ENCODE measurements at regions not wholly inside any gene's neighbourhood (a gene's known extent, or its start where the extent isn't known, plus 50 kb on each side); places are given as distances from the start of the nearest gene placed in this dataset.
A peak's percentile ranks its signal among the peaks of the same experiment; 100 is the strongest.

- Histone ChIP-seq H3K27me3 (ENCODE audit: control insufficient read depth, insufficient read depth, low read length) (no peaks in the 10 kb centered on the region), H3K27ac (ENCODE audit: low read depth in 2 of 2, low read length in 2 of 2) (no peak overlapping the region), H3K9ac (ENCODE audit: low read length in 3 of 3) (no peak overlapping the region), H3K9me3 (ENCODE audit: control insufficient read depth in 2 of 3, insufficient read depth in 1 of 3, low read length in 3 of 3) (no peaks in the 10 kb centered on the region), H3K36me3 (ENCODE audit: control insufficient read depth in 2 of 3, insufficient read depth in 3 of 3, low read length in 3 of 3) (no peaks in the 10 kb centered on the region), H3K4me1 (ENCODE audit: control insufficient read depth in 2 of 3, insufficient read depth in 2 of 3, low read depth in 1 of 3, low read length in 3 of 3) (no peaks in the 10 kb centered on the region), H3K4me3 (ENCODE audit: low read length in 3 of 3) (no peak overlapping the region)
- TF ChIP-seq CTCF (IDR thresholded peaks at IDR 0.05; ENCODE audit: borderline replicate concordance, extremely low read depth, insufficient read depth): no peak
- intact Hi-C loops (cut with DNase I): no loop called here
- no peak for DNase-seq
- FAIRE-seq: no peak
These were observed 471.7 kb upstream of the GHITM start for GRCh38 chr10:83667594-83667993.

- H3K36me3 ChIP-seq (ENCODE audit: control insufficient read depth in 2 of 3, insufficient read depth in 3 of 3, low read length in 3 of 3): no peaks in the 10 kb centered on the region
- no peak overlapping the region for H3K4me3 ChIP-seq (ENCODE audit: low read length in 3 of 3)
- H3K4me1 ChIP-seq (ENCODE audit: control insufficient read depth in 2 of 3, insufficient read depth in 2 of 3, low read depth in 1 of 3, low read length in 3 of 3): no peaks in the 10 kb centered on the region
- H3K9ac ChIP-seq (ENCODE audit: low read length in 3 of 3): no peak overlapping the region
- TF ChIP-seq CTCF (IDR thresholded peaks at IDR 0.05; ENCODE audit: borderline replicate concordance, extremely low read depth, insufficient read depth): no peak
- intact Hi-C loops (cut with DNase I): no loop called here
- no peaks in the 10 kb centered on the region for H3K27me3 ChIP-seq (ENCODE audit: control insufficient read depth, insufficient read depth, low read length)
- no peak overlapping the region for H3K27ac ChIP-seq (ENCODE audit: low read depth in 2 of 2, low read length in 2 of 2)
- FAIRE-seq (no peak), DNase-seq (peak in 3 of 5 donors; percentile 48 to 73 (median 61))
- no peaks in the 10 kb centered on the region for H3K9me3 ChIP-seq (ENCODE audit: control insufficient read depth in 2 of 3, insufficient read depth in 1 of 3, low read length in 3 of 3)
These were observed 466.0 kb upstream of the GHITM start for GRCh38 chr10:83673316-83673715.

GRCh38 chr10:83677795-83678194, 461.5 kb upstream of the GHITM start:
- intact Hi-C loops (cut with DNase I): no loop called here
- Histone ChIP-seq H3K9ac (ENCODE audit: low read length in 3 of 3) (no peak overlapping the region), H3K27me3 (ENCODE audit: control insufficient read depth, insufficient read depth, low read length) (no peaks in the 10 kb centered on the region), H3K27ac (ENCODE audit: low read depth in 2 of 2, low read length in 2 of 2) (no peak overlapping the region), H3K36me3 (ENCODE audit: control insufficient read depth in 2 of 3, insufficient read depth in 3 of 3, low read length in 3 of 3) (no peaks in the 10 kb centered on the region), H3K9me3 (ENCODE audit: control insufficient read depth in 2 of 3, insufficient read depth in 1 of 3, low read length in 3 of 3) (no peaks in the 10 kb centered on the region), H3K4me1 (ENCODE audit: control insufficient read depth in 2 of 3, insufficient read depth in 2 of 3, low read depth in 1 of 3, low read length in 3 of 3) (no peaks in the 10 kb centered on the region), H3K4me3 (ENCODE audit: low read length in 3 of 3) (no peak overlapping the region)
- DNase-seq: peak in 1 of 5 donors; percentile 19
- no peak for FAIRE-seq
- TF ChIP-seq CTCF (IDR thresholded peaks at IDR 0.05; ENCODE audit: borderline replicate concordance, extremely low read depth, insufficient read depth): no peak

- TF ChIP-seq CTCF (IDR thresholded peaks at IDR 0.05; ENCODE audit: borderline replicate concordance, extremely low read depth, insufficient read depth): no peak
- DNase-seq: no peak
- Histone ChIP-seq H3K9ac (ENCODE audit: low read length in 3 of 3) (no peak overlapping the region), H3K4me3 (ENCODE audit: low read length in 3 of 3) (no peak overlapping the region), H3K36me3 (ENCODE audit: control insufficient read depth in 2 of 3, insufficient read depth in 3 of 3, low read length in 3 of 3) (no peaks in the 10 kb centered on the region), H3K27ac (ENCODE audit: low read depth in 2 of 2, low read length in 2 of 2) (no peak overlapping the region), H3K27me3 (ENCODE audit: control insufficient read depth, insufficient read depth, low read length) (no peaks in the 10 kb centered on the region), H3K9me3 (ENCODE audit: control insufficient read depth in 2 of 3, insufficient read depth in 1 of 3, low read length in 3 of 3) (no peaks in the 10 kb centered on the region), H3K4me1 (ENCODE audit: control insufficient read depth in 2 of 3, insufficient read depth in 2 of 3, low read depth in 1 of 3, low read length in 3 of 3) (no peaks in the 10 kb centered on the region)
- intact Hi-C loops (cut with DNase I): no loop called here
- FAIRE-seq: no peak
These were observed 460.5 kb upstream of the GHITM start for GRCh38 chr10:83678850-83679249.
